Neural progenitor cell (in vitro differentiated cells): ENCODE measurements at regions not wholly inside any gene's neighbourhood (a gene's known extent, or its start where the extent isn't known, plus 50 kb on each side); places are given as distances from the start of the nearest gene placed in this dataset.
A peak's percentile ranks its signal among the peaks of the same experiment; 100 is the strongest.

Experiments
- DNase-seq: peaks from one replicate; pipeline ENCODE4 v3.0.0-alpha.2; 2016; ENCODE audit warnings: low spot score
- H2AFZ ChIP-seq: fragments of 200-600 bp; sonication (generic); replicated peaks from 2 replicates; pipeline ENCODE4 v1.6.1; 2016; ENCODE audit warnings: antibody characterized with exemption
- H3F3A ChIP-seq: fragments of 200-600 bp; sonication (generic); 2 replicates; pipeline ENCODE4 v1.6.1; 2016; ENCODE audit warnings: antibody characterized with exemption, low read depth
- H3K27ac ChIP-seq: fragments of 200-600 bp; sonication (generic); 2 replicates; pipeline ENCODE4 v1.5.1; 2016; ENCODE audit warnings: mild to moderate bottlenecking
- H3K27me3 ChIP-seq: fragments of 200-600 bp; sonication (generic); 2 replicates; pipeline ENCODE4 v1.6.1; 2016; ENCODE audit warnings: mild to moderate bottlenecking, moderate library complexity
- H3K36me3 ChIP-seq: fragments of 200-600 bp; sonication (generic); 2 replicates; pipeline ENCODE4 v1.5.1; 2016
- H3K4me1 ChIP-seq: fragments of 200-600 bp; sonication (generic); 2 replicates; pipeline ENCODE4 v1.6.1; 2016; ENCODE audit warnings: mixed run types
- H3K4me2 ChIP-seq: fragments of 200-600 bp; sonication (generic); 2 replicates; pipeline ENCODE4 v1.6.1; 2016
- H3K4me3 ChIP-seq: fragments of 200-600 bp; sonication (generic); 2 replicates; pipeline ENCODE4 v1.5.1; 2016
- H3K79me2 ChIP-seq: fragments of 200-600 bp; sonication (generic); 2 replicates; pipeline ENCODE4 v1.6.1; 2016; ENCODE audit warnings: low read depth
- H3K9ac ChIP-seq: fragments of 200-600 bp; sonication (generic); 2 replicates; pipeline ENCODE4 v1.6.1; 2016
- H3K9me3 ChIP-seq: fragments of 200-600 bp; sonication (generic); 2 replicates; pipeline ENCODE4 v1.5.1; 2016; ENCODE audit warnings: low read depth
- H4K20me1 ChIP-seq: fragments of 200-600 bp; sonication (generic); 2 replicates; pipeline ENCODE4 v1.6.1; 2016; ENCODE audit warnings: low read depth
- H3K27ac Mint-ChIP-seq: 3 replicates; pipeline ENCODE4 v1.8.0; 2021; ENCODE audit warnings: mixed read lengths
- H3K27me3 Mint-ChIP-seq: 2 replicates; pipeline ENCODE4 v1.8.0; 2022; ENCODE audit warnings: low read depth, mild to moderate bottlenecking, inconsistent platforms, moderate library complexity, mixed read lengths; ENCODE audit not compliant: insufficient read depth
- H3K36me3 Mint-ChIP-seq: 3 replicates; pipeline ENCODE4 v1.8.0; 2021; ENCODE audit warnings: mixed read lengths
- H3K4me1 Mint-ChIP-seq: 3 replicates; pipeline ENCODE4 v1.8.0; 2021; ENCODE audit warnings: mixed read lengths
- H3K4me3 Mint-ChIP-seq: 3 replicates; pipeline ENCODE4 v1.8.0; 2021; ENCODE audit warnings: mild to moderate bottlenecking, moderate library complexity, mixed read lengths
- H3K9me3 Mint-ChIP-seq: 3 replicates; pipeline ENCODE4 v1.8.0; 2020; ENCODE audit warnings: mixed read lengths
- CTCF ChIP-seq: fragments of 200-600 bp; sonication (generic); IDR thresholded peaks from 2 replicates; pipeline ENCODE4 v1.5.1; 2017; ENCODE audit warnings: antibody characterized with exemption, mild to moderate bottlenecking
- EZH2 ChIP-seq: fragments of 200-600 bp; sonication (generic); IDR thresholded peaks from 2 replicates; pipeline ENCODE4 v1.6.1; 2017; ENCODE audit warnings: antibody characterized with exemption, mild to moderate bottlenecking, moderate library complexity
- EZH2phosphoT487 ChIP-seq: fragments of 200-600 bp; sonication (generic); IDR thresholded peaks from 2 replicates; pipeline ENCODE4 v1.6.1; 2017; ENCODE audit warnings: antibody characterized with exemption

- Histone ChIP-seq H3F3A (no peaks in the 10 kb centered on the region), H3K27me3 (no peaks in the 10 kb centered on the region), H3K9ac (no peak overlapping the region), H3K9me3 (no peaks in the 10 kb centered on the region), H2AFZ (no peak overlapping the region), H3K36me3 (no peaks in the 10 kb centered on the region), H3K4me1 (peaks cover 10% of the 10 kb centered on the region), H3K79me2 (no peaks in the 10 kb centered on the region), H3K4me3 (no peak overlapping the region), H4K20me1 (no peaks in the 10 kb centered on the region), H3K27ac (no peak overlapping the region), H3K4me2 (peak overlapping the region; percentile 24)
- no peak overlapping the region for H3K4me3 Mint-ChIP-seq
- H3K9me3 Mint-ChIP-seq: no peaks in the 10 kb centered on the region
- peaks cover 13% of the 10 kb centered on the region for H3K4me1 Mint-ChIP-seq
- H3K27ac Mint-ChIP-seq: no peak overlapping the region
- no peaks in the 10 kb centered on the region for H3K36me3 Mint-ChIP-seq
- no peak for DNase-seq
- H3K27me3 Mint-ChIP-seq: no peaks in the 10 kb centered on the region
- TF ChIP-seq CTCF: no peak
- TF ChIP-seq EZH2: no peak
- no peak for TF ChIP-seq EZH2phosphoT487
These were observed 260.6 kb upstream of the ESRRG start for GRCh38 chr1:216983823-216984222.

- no peak overlapping the region for H2AFZ ChIP-seq
- TF ChIP-seq EZH2 (no peak), EZH2phosphoT487 (no peak), CTCF (no peak)
- H3K79me2 ChIP-seq: no peaks in the 10 kb centered on the region
- no peak overlapping the region for H3K27ac Mint-ChIP-seq
- peaks cover 6% of the 10 kb centered on the region for H3K9me3 Mint-ChIP-seq
- H4K20me1 ChIP-seq: no peaks in the 10 kb centered on the region
- no peaks in the 10 kb centered on the region for H3K4me1 Mint-ChIP-seq
- peaks cover 4% of the 10 kb centered on the region for H3K27me3 Mint-ChIP-seq
- no peaks in the 10 kb centered on the region for H3K27me3 ChIP-seq
- H3F3A ChIP-seq: no peaks in the 10 kb centered on the region
- H3K4me2 ChIP-seq: no peak overlapping the region
- H3K36me3 Mint-ChIP-seq: peaks cover 5% of the 10 kb centered on the region
- no peak overlapping the region for H3K9ac ChIP-seq
- no peaks in the 10 kb centered on the region for H3K9me3 ChIP-seq
- H3K4me3 ChIP-seq: no peak overlapping the region
- no peak overlapping the region for H3K27ac ChIP-seq
- no peaks in the 10 kb centered on the region for H3K4me1 ChIP-seq
- DNase-seq: no peak
- H3K4me3 Mint-ChIP-seq: no peak overlapping the region
- no peaks in the 10 kb centered on the region for H3K36me3 ChIP-seq
These were observed 238.3 kb upstream of the ESRRG start for GRCh38 chr1:216961516-216961915.

GRCh38 chr1:216960716-216961115 lies 237.5 kb upstream of the ESRRG start:
- Mint-ChIP-seq H3K36me3 (peaks cover 5% of the 10 kb centered on the region), H3K4me1 (no peaks in the 10 kb centered on the region), H3K4me3 (no peak overlapping the region), H3K9me3 (peaks cover 8% of the 10 kb centered on the region), H3K27ac (no peak overlapping the region), H3K27me3 (peaks cover 2% of the 10 kb centered on the region)
- TF ChIP-seq EZH2phosphoT487 (no peak), CTCF (no peak), EZH2 (no peak)
- no peaks in the 10 kb centered on the region for H3K4me1 ChIP-seq
- no peaks in the 10 kb centered on the region for H3K9me3 ChIP-seq
- H3K79me2 ChIP-seq: no peaks in the 10 kb centered on the region
- H3F3A ChIP-seq: no peaks in the 10 kb centered on the region
- no peak for DNase-seq
- H3K4me3 ChIP-seq: no peak overlapping the region
- H3K27ac ChIP-seq: no peak overlapping the region
- no peaks in the 10 kb centered on the region for H4K20me1 ChIP-seq
- no peak overlapping the region for H3K4me2 ChIP-seq
- no peak overlapping the region for H3K9ac ChIP-seq
- no peaks in the 10 kb centered on the region for H3K36me3 ChIP-seq
- no peaks in the 10 kb centered on the region for H3K27me3 ChIP-seq
- no peak overlapping the region for H2AFZ ChIP-seq
